Retina (tissue), 1 donor: ENCODE measurements at regions not wholly inside any gene's neighbourhood (a gene's known extent, or its start where the extent isn't known, plus 50 kb on each side); places are given as distances from the start of the nearest gene placed in this dataset.

Experiments used
- DNase-seq: peaks from one replicate; pipeline ENCODE4 v3.0.0-alpha.2; 2016

GRCh38 chr10:21166557-21167287 lies 269.6 kb upstream of the NEBL start:
- peak; percentile 23 for DNase-seq

GRCh38 chr10:21165489-21165888 lies 268.4 kb upstream of the NEBL start:
- DNase-seq, result no peak

- no peak for DNase-seq
Measured at GRCh38 chr10:21164687-21165086, 267.6 kb upstream of the NEBL start.

- no peak for DNase-seq
Measured at GRCh38 chr10:21162948-21163347, 265.8 kb upstream of the NEBL start.

- no peak for DNase-seq
Measured at GRCh38 chr10:21161647-21162046, 264.5 kb upstream of the NEBL start.

- DNase-seq, result no peak
Measured at GRCh38 chr10:21161090-21161625, 264.0 kb upstream of the NEBL start.

- DNase-seq, result no peak
Measured at GRCh38 chr10:21160116-21160515, 263.0 kb upstream of the NEBL start.

- DNase-seq, result no peak
Measured at GRCh38 chr10:21159669-21160068, 262.6 kb upstream of the NEBL start.

GRCh38 chr10:21158301-21158700 lies 261.2 kb upstream of the NEBL start:
- DNase-seq, result no peak

- DNase-seq, result no peak
Measured at GRCh38 chr10:21157664-21158063, 260.6 kb upstream of the NEBL start.

- no peak for DNase-seq
Measured at GRCh38 chr10:21150166-21150565, 253.1 kb upstream of the NEBL start.

- peak; percentile 36 for DNase-seq
Measured at GRCh38 chr10:21146436-21146789, 249.3 kb upstream of the NEBL start.

GRCh38 chr10:21145751-21146435 lies 248.8 kb upstream of the NEBL start:
- DNase-seq, result peak; percentile 78

- no peak for DNase-seq
Measured at GRCh38 chr10:21144047-21144446, 246.9 kb upstream of the NEBL start.

- DNase-seq, result no peak
Measured at GRCh38 chr10:21141946-21142492, 244.9 kb upstream of the NEBL start.

GRCh38 chr10:21138769-21139340 lies 241.7 kb upstream of the NEBL start:
- no peak for DNase-seq

GRCh38 chr10:21135023-21135931 lies 238.2 kb upstream of the NEBL start:
- DNase-seq, result peak; percentile 28

- no peak for DNase-seq
Measured at GRCh38 chr10:21134645-21135022, 237.5 kb upstream of the NEBL start.

GRCh38 chr10:21130683-21131442 lies 233.8 kb upstream of the NEBL start:
- no peak for DNase-seq

GRCh38 chr10:21130108-21130507 lies 233.0 kb upstream of the NEBL start:
- no peak for DNase-seq

- no peak for DNase-seq
Measured at GRCh38 chr10:21125471-21126228, 228.5 kb upstream of the NEBL start.
